ENCODE measurements at regions not wholly inside any gene's neighbourhood (a gene's known extent, or its start where the extent isn't known, plus 50 kb on each side); places are given as distances from the start of the nearest gene placed in this dataset.

GRCh38 chr3:82595530-82595929, 834.1 kb upstream of the GBE1 start:
- TF ChIP-seq, protein P1, sequence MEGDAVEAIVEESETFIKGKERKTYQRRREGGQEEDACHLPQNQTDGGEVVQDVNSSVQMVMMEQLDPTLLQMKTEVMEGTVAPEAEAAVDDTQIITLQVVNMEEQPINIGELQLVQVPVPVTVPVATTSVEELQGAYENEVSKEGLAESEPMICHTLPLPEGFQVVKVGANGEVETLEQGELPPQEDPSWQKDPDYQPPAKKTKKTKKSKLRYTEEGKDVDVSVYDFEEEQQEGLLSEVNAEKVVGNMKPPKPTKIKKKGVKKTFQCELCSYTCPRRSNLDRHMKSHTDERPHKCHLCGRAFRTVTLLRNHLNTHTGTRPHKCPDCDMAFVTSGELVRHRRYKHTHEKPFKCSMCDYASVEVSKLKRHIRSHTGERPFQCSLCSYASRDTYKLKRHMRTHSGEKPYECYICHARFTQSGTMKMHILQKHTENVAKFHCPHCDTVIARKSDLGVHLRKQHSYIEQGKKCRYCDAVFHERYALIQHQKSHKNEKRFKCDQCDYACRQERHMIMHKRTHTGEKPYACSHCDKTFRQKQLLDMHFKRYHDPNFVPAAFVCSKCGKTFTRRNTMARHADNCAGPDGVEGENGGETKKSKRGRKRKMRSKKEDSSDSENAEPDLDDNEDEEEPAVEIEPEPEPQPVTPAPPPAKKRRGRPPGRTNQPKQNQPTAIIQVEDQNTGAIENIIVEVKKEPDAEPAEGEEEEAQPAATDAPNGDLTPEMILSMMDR (IDR thresholded peaks at IDR 0.05 in 4 of 5, conservative IDR thresholded peaks at IDR 0.05 in 1 of 5), result no peak
- no peak for TF ChIP-seq POLR2A (IDR thresholded peaks at IDR 0.05)
